ENCODE measurements at regions not wholly inside any gene's neighbourhood (a gene's known extent, or its start where the extent isn't known, plus 50 kb on each side); places are given as distances from the start of the nearest gene placed in this dataset.

DNA sequence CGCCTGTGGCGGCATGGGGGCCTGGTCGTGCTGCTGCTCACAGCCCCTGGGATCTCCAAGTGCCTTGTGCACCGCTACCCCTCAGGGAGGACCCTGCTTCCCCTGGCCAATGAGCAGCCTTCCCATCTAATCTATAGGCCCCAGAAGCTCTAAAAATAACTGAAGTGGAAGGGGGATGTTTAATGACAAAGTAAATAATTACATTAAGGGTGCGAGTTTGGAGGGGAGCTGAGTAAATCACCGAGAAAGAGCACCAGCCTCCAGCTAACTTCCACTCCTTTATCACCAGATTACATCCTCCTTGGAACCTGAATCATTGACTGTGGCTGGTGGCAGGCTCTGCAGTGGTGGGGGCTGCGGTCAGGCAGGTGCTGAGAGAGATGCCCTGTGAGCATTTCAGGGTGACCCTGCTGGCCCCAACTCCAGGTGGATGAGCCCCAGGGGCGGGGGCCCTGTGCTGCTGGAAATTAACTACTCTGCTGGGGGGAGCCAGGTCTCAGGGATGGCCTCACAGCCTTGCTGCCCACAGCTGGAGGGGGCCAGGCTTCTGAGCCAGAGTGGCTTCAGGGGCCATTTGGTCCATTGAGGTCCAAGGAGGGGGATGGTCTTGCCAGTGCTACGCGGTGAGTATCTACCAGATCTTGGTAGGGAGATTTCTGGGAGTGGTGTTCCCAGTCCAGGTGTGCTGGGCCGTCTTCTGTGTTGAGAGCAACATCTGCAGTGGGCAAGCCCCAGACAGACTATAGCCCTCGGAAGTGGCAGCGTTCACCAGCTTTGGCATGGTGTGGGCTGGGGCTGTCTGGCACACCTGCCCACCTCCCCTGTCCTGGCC is 74.2 kb downstream of the GLI2 start:
- DNase-seq, result peak; percentile 54

DNA sequence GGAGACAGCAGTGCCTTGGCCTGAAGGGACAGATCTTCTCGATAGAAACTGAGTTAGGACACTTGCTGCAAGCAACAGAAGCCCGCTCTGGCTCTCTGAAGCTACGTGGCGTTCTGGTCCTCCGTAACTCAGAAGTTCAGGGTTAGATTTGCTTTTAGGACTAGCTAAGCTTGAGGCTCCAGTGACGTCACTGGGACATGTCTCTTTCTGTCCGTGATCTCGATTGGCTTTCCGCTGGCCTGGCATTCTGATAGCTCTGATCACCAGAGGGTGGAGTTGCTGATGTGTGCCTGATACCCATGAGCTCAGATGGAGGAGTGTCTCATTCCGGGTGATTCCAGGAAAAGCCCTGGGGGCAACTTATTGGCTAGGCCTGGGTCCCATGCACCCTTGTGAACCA is 75.0 kb downstream of the GLI2 start:
- DNase-seq, result no peak

DNA sequence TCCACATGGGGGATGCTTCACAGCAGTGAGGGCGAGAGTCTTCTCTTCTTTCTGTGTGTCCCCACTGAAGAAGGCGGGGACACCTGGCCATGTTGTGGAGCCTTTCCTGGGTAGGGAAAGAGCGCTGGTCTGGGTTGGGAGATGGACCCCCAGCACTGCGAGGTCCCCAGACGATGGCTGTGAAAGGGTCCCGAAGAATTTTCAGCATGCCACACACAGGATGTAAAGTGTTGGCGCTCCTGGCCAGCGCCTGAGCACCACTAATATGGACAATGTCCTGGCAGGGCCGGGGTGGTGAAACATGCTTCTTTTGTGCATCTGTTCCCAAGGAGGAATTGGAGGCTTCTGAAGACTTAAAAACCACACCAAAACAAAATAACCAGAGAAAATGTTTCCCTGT is 77.2 kb downstream of the GLI2 start:
- DNase-seq, result no peak

DNA sequence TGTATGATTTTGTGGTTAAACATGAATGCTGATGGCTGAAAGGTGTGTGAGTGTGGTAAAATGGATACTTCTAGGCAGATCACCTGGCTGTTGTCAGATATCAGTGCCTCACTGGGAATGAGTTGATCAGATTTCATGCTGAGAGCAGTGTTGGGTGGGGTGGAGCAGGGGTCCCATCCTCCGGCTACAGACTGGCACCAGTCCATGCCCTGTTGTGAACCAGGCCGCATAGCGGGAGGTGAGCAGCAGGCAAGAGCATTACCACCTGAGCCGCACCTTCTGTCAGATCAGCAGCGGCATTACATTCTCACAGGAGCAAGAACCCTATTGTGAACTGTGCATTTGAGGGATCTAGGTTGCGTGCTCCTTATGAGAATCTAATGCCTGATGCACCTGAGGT is 78.7 kb downstream of the GLI2 start:
- DNase-seq, result peak; percentile 49

DNA sequence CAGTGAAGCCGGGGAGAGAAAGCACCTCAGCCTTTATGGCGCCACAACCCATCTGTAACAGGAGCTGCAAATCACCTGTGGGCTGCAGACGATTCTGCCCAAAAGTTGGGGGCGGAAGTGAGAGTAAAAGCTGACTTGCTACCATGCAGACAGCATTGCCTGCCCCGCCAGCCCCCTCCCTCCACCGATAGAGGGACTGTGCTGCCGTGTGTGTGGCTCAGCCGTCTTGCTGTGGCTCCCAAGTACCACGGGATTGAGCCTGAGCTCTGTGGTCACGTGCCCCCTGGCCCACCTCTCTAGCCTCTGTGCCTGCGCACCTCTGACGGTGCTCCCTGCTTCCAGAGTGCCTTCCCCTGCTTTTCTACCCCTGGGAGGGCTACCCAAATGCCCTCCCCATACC is 79.6 kb downstream of the GLI2 start:
- no peak for DNase-seq

DNA sequence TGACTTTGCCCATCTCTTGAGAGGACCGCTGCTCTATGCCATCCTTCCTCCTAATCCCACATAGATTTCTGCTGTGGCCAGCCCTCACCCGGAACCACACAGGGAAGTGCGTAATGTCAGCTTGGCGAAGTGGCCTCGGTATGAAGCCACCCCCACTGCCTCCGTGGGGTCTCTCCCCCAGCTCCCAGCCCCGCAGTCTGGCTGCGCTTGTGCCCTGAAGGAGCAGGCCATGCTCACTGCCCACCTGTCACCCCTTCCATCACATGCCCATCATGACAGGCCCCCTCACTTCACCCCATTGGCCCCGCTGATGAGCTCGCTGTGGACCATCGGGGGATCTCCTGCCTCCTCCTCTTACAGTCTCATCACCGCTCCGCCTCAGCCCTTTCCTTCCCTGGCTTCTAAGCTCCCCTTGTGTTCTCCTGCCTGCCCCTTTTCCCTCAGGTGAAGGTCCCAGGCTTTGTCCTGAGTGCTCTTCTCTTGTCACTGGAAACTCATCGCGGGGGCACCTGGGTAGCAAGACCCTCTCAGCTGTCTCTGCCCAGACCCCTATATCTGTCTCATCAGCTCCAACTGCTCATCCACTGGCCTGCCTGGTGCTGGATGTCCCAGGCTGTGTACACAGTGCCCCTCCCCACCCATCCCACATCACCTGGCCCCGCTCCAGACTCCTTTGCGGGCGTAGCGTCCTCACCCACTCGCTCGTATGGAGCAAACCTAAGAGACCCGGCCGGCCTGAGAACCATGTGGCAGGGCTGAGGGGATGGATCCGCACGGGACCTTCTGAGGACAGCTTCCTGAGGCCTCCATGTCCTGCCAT is 81.7 kb downstream of the GLI2 start:
- DNase-seq, result no peak

DNA sequence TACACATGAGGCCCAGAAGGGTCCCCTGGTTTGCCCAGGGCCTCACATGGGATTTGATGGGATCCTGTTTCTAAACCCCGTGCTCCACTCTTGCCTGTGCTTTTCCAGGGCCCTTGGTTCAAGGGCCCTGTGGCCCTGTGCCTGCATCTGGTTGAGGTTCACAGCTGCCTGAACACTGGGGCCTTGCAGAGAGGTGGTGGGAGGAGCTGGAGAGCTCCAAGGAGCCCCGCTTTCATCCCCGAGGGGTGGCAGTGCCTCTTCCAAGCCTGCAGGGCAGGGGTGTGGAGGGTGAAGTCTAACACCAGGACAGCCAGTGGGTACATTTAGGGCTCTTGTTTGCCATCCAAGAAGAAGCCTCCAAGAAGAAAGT is 82.3 kb downstream of the GLI2 start:
- no peak for DNase-seq

DNA sequence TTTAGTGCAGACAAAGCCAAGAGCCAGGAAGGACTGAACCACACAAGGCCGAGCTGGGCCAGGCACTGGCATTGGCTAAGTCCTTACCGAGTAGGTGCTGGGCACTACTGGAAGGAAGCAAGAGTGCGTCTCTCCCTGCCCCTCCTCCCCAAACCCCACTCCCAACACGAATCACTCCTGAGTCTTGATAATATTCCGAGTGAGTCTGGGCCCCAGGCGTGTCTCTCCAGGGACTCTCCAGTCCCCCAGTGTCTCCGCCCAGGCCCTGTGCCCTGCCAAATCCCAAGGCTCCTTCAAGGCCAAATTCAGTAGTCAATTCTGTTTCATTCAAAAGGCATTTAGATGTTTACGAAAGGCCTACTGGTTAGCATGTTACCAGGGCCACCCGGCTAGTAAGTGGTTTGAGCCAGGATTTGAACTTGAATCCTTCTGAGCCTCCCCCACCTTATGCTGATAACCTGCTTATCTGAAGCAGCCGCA is 82.8 kb downstream of the GLI2 start:
- DNase-seq, result no peak

DNA sequence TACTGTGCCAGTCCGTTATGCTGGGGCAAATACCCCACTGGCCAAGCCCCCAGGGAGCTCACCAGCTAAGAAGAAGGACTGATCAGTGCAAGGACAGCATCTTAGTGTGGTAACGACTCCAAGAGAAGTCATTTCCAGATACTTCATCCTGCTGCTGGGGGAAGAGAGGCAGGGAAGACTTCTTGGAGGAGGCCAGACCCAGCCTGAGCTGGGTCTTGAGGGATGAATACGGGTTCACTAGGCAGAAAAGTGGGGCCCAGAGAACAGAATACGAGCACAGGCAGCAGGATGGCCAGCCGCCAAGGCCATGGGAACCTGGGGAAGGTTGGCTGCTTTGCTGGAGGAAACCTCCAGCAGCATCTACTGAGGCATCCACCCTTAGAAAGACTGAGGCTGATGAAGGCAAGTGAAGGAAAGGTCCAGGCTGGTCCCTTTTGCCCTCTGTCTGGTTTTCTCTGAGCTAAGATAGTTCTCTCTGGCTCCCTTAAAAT is 84.1 kb downstream of the GLI2 start:
- no peak for DNase-seq

DNA sequence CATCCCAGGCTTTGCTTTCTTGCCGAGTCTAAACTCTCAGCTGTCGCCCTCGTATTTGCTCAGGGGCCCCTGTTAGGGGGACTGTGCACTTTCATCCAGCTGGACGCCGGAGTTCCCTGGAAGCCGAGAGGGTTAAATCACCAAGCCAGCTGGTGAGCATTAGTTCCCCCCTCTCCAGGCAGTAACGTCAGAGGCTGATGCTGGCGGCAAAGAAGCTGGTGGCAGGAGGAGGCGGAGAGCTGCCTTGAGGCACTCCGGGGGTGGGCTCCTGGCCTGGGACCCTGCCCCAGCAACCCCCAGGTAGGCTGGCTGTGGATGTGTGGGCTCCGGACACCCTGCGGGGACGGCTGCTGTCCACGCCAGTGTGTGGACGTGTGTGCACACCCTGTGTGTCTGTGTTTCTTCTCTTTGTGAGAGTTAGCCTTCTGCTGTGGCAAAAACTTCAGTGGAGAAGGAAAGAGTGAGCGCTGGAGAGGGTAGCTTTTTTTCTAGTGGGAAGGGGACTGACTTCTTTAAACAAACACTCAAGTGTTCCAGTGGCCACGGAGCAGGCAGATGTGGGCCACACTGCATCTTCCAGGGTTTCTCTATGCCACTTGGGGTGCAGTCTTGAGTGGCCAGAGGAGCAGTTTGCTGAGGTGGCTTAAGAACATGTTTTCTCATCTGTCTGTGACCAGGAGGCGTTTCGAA is 84.7 kb downstream of the GLI2 start:
- peak; percentile 6 for DNase-seq

DNA sequence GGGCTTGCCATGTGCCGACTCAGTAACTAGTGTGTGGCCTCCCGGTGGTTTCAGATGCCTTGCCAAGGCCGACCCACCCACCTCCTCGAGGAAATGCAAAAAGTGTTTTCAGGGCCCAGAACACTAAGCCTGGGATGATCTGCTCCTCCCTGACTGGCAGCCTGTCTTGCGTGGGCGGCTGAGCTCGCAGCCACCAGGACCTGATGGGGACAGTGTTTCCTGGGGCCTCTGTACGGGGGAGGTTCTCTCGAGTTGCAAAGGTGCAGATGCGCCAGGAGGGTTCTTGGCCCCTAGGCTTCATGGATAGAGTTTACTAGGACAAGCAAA is 85.2 kb downstream of the GLI2 start:
- DNase-seq, result no peak

DNA sequence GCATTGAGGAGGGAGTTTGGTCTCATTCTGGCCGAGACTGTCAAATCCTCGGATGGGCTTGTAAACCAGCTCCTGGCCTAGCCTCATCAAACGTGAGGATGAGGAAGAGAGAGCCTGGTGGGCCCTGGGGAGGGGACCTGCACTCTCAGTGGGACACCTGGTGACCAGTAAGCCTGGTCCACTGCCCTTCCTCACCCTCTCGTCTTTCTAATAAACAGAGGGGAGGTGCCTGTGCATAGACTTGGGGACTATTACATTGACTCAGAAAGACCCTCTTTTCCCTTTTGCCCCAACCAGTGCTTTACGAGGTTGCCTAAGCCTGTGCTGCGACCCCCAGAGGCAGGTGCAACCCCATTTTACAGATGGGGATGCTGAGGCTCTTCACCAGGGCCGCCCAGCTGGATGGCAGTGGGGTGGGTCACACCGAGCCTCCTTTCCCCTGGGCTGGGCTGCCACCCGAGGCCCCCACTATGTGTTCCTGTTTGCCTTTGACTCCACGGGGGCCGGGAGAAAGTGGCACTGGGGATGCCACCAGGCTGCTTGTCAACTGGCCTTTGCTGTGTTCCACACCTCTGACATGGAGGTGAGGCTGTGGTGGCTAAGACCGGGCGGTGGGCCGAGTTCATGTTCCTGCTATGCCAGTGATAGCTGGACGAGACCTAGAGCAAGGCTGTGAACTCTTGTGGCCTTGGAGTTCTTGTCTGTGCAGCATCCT is 85.9 kb downstream of the GLI2 start:
- DNase-seq, result no peak

DNA sequence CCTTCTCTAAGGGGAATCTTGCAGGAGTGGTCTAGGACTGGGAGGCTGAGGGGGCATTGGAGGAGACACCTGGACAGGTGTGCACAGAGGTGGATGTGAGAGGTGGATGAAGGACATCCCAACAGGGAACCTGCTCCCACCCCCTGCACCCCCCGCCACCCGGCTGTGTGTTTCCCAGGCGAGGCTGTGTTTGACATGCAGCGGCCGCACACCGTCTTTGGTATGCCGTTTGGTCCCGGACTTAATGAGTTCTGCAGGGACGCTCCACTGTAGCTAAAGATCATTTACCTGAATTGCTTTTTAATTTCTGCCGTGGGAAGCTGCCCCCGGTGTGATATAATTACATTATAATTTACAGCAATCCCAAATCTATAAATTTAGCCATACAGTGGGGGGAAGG is 87.3 kb downstream of the GLI2 start:
- no peak for DNase-seq

DNA sequence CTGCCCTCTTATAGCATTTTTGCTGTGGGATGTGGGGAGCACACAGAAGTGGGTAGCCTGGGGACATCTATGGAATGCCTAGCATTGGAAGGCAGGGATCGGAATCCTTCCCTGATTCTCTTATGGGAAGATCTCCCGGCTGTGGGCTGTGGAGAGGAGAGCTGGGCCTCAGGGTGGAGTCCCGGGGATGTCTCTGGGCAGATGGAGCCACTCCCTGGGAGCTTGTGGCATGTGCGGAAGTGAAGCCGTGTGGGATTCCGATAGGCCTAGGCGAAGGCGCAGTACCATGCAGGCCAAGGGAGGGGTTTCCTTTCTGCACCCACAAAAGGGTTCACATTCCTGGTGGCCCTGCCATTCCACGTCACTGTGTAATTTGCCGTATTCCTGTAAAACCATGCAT is 87.9 kb downstream of the GLI2 start:
- no peak for DNase-seq

DNA sequence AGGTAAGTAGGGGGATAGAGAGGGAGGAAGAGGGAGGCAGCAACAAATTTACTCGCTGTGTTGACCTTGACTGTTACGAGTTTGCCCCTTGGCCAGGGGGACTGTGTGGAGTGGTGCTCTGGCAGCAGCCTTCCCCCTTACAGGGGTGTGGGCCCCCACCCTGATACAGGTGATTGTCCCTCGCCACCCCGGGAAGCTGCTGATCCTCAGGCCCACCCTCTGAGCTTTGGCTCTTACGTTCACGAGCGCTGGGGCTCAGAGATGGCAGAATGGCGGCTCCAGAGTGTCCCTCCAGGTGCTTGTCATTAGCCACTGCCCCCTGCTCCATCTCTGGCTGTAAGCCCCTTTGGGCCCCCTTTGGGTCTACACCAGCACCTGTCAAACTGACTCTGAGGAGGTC is 88.6 kb downstream of the GLI2 start:
- DNase-seq, result no peak

DNA sequence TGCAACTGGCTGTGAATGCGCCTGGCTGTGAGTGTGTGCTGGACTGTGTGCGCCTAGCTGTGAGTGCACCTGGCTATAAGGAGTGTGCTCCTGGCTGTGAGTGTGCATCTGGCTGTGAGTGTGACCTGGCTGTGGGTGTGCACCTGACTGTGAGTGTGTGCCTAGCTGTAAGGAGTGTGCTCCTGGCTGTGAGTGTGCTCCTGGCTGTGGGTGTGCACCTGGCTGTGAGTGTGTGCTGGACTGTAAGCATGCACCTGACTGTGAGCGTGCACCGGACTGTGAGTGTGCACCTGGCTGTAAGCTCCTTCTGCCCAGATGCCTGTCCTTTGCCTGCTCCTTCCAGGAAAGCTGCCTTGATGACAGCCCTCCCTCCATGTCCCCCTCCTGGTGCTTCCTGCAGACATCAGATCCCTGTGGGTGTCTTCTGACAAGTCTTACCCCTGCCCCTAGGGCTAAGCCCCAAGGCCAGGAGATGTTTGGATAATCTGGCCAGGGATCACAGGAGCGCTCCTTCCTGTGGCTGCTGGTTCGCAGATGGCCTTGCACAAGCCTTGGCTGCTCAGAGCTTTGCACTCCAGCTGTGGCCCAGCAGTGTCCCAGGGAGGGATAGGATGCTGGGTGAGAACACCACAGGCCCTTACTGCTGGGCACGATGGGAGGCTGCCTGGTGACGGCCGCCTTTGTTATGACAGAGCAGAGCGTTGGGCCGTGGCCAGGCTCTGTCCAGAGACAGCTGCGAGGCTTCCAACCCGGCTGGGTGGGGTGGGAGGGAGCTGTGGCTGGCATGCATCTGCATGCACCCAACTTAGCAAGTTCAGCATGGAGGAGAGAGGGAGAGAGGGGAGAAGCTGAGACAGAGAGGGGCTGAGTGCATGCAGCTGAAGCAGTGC is 89.9 kb downstream of the GLI2 start:
- DNase-seq, result peak; percentile 85

DNA sequence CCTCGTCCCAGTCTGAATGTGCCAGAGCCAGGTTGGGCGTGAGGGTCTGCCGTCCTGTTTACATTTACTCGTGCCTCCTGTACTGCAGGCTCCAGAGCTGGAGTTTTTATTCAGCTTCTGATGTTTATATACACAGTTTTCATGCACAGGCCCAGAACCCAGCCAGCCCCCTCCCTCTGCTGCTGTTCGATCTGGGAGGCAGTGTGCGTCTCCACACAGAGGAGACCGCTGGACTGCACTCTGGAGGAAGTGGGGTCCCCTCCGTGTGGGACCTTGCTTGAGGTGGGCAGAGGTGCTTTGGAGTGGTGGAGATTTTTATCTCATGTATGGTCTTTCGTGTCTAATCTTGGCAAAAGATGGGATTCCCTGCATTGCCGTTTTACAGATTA is 90.6 kb downstream of the GLI2 start:
- no peak for DNase-seq

DNA sequence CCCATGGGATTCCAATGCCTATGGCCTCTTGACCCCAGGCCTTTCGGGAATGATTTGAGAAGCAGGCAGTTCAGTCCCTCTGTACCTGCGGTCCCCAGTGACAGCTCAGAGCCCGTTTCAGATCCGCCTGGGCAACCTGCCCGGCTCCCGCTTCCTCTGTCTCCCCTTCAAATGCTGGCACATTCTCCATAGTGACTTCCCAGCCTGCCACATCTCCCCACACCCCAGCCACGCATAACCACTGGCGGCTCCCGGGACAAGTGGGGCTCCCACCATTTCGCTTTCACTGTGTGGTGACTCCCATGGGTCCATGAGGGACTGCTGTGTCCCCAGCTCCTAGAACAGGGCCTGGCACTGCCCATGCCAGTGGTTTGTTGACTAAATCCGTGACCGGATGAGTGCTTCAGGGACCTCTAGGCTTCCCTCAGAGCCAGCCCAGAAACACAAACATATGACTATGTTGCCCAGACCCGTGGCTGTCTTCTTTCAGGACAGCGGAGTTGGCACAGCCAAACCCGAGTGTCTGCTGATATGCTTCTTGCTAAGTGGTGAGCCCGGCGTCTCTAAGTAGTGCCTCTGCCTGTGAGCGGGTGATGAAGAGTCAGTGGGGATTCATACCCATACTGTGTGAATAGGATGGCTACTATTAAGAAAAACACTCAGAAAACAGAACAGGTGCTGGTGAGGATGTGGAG is 91.2 kb downstream of the GLI2 start:
- DNase-seq, result no peak

DNA sequence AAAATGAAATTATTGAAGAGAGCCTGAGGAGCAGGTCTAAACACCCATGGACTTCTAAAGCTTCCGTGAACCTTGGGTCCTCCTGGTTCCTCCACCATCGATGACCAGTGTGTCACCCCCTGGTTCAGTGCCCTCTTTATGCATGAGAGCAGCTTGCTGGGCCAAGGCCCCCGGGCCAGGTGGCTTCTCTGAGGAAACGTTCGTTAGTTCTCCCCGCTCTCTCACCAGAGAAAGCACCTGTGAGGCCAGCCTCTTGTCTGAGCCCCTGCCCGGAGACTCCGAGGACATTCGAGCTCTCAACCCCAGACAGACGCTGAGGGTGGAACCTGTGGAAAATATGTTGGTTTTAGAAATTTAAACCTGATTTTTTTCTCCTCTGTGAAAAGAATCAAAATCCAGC is 92.4 kb downstream of the GLI2 start:
- DNase-seq, result no peak

DNA sequence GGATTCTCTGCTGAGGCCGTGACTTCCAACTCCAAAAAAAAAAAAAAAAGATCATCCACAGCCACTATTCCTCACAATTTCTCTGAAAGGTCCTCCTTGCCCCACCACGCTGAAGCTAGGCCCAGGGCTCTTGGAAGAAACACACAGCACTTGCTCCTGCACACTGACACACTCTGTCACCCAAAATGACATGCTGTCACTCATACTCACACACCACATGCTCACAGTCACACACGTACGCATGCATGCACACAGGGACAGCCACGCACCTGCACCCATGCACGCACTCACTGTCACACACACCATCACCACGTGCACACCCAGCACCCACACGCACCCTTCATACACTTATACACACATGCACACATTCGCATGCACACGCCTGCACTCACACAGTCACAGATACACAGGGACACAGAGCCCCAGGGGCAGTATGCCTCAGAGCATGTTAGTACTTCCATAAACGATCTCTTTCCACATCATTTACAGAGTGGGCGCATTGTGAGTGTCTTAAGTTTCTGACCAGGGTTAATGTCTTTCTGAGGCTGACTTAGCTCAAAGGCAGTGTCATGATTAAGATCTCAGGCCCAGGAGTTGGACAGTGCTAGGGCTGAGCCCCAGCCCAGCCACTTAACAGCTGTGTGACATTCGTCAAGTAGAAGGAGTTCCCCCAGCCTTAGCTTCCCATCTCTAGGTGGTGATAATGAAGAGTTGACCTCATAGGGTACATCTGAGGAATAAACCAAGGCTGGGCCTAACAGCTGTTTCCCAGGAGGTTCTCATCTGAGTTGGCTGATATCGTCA is 93.4 kb downstream of the GLI2 start:
- no peak for DNase-seq

Measured in NCI-H69 (cell line).